Keratinocyte (primary cell): ENCODE measurements at regions not wholly inside any gene's neighbourhood (a gene's known extent, or its start where the extent isn't known, plus 50 kb on each side); places are given as distances from the start of the nearest gene placed in this dataset.

Experiments
- DNase-seq: peaks from one replicate; pipeline ENCODE4 v3.0.0-alpha.2; 2011; ENCODE audit warnings: low read depth, missing footprints, low spot score
- FAIRE-seq: peaks from 2 replicates; lab custom pipeline; 2011; peaks lifted over from hg19 to GRCh38; lab: Jason Lieb, UNC
- H2AFZ ChIP-seq: 2 replicates; pipeline ENCODE4 v1.6.0; 2012; ENCODE audit warnings: low read length, control low read depth, inconsistent platforms; ENCODE audit not compliant: control insufficient read depth
- H3K27ac ChIP-seq: 2 replicates; pipeline ENCODE4 v1.5.1; 2011; ENCODE audit warnings: low read length; ENCODE audit not compliant: control insufficient read depth, insufficient read depth
- H3K27me3 ChIP-seq: 3 replicates; pipeline ENCODE4 v1.6.0; 2011; ENCODE audit warnings: low read length; ENCODE audit not compliant: control insufficient read depth, insufficient read depth; ENCODE audit errors: extremely low read depth
- H3K36me3 ChIP-seq, 2 experiments: 2 replicates in 1 of 2; 3 replicates in 1 of 2; pipeline ENCODE4 v1.5.1; 2011; ENCODE audit warnings: low read length in 2 of 2, mild to moderate bottlenecking in 1 of 2; ENCODE audit not compliant: control insufficient read depth in 2 of 2, insufficient read depth in 2 of 2; ENCODE audit errors: extremely low read depth in 1 of 2
- H3K4me1 ChIP-seq: 3 replicates; pipeline ENCODE4 v1.5.1; 2011; ENCODE audit warnings: low read length; ENCODE audit not compliant: control insufficient read depth, insufficient read depth; ENCODE audit errors: extremely low read depth
- H3K4me2 ChIP-seq: 3 replicates; pipeline ENCODE4 v1.6.0; 2011; ENCODE audit warnings: low read depth, low read length; ENCODE audit not compliant: control insufficient read depth, insufficient read depth; ENCODE audit errors: extremely low read depth
- H3K4me3 ChIP-seq, 3 experiments: fragments of 200-600 bp in 1 of 3; sonication (generic) in 1 of 3; 2 replicates in 2 of 3; 3 replicates in 1 of 3; pipeline ENCODE4 v1.5.1; 2011 to 2016; ENCODE audit warnings: low read length in 3 of 3, mild to moderate bottlenecking in 3 of 3, control low read depth in 2 of 3, inconsistent platforms in 1 of 3, low read depth in 1 of 3, mixed read lengths in 1 of 3, mixed run types in 1 of 3, moderate library complexity in 1 of 3; ENCODE audit not compliant: control insufficient read depth in 2 of 3, insufficient read depth in 2 of 3; ENCODE audit errors: extremely low read depth in 1 of 3
- H3K79me2 ChIP-seq: 2 replicates; pipeline ENCODE4 v1.6.0; 2012; ENCODE audit warnings: low read length; ENCODE audit not compliant: control insufficient read depth, insufficient read depth
- H3K9ac ChIP-seq: 3 replicates; pipeline ENCODE4 v1.6.0; 2011; ENCODE audit warnings: low read length; ENCODE audit not compliant: control insufficient read depth, insufficient read depth; ENCODE audit errors: extremely low read depth
- H3K9me1 ChIP-seq: 3 replicates; pipeline ENCODE4 v1.6.0; 2011; ENCODE audit warnings: low read length; ENCODE audit not compliant: control insufficient read depth, insufficient read depth; ENCODE audit errors: extremely low read depth
- H3K9me3 ChIP-seq: 2 replicates; pipeline ENCODE4 v1.5.1; 2012; ENCODE audit warnings: low read depth, low read length; ENCODE audit not compliant: control insufficient read depth
- H4K20me1 ChIP-seq: 3 replicates; pipeline ENCODE4 v1.6.0; 2011; ENCODE audit warnings: low read length; ENCODE audit not compliant: control insufficient read depth, insufficient read depth; ENCODE audit errors: extremely low read depth
- EZH2 ChIP-seq: IDR thresholded peaks from one replicate; pipeline ENCODE4 v1.6.1; 2012; ENCODE audit warnings: inconsistent platforms, mild to moderate bottlenecking, low read length, moderate library complexity
- dilution Hi-C: fragments of 300-500 bp; cut with MboI; formaldehyde crosslinking; loops from one replicate; pipeline ENCODE4 v1.7.0; 2020; ENCODE audit warnings: low sequenced_read_pairs; ENCODE audit not compliant: extremely low pct_ligation_motif_present
- TF ChIP-seq, protein P1 (sequence below), 3 experiments: IDR thresholded peaks in 1 of 3; conservative IDR thresholded peaks in 1 of 3; optimal IDR thresholded peaks in 1 of 3; 2 replicates in 2 of 3; 3 replicates in 1 of 3; pipeline versions ENCODE3 to v1.5.1; 2011; ENCODE audit warnings: low read length in 3 of 3, mild to moderate bottlenecking in 3 of 3, moderate library complexity in 2 of 3, control low read depth in 1 of 3, inconsistent platforms in 1 of 3; ENCODE audit not compliant: insufficient read depth in 2 of 3; ENCODE audit errors: extremely low read depth in 1 of 3

DNA sequence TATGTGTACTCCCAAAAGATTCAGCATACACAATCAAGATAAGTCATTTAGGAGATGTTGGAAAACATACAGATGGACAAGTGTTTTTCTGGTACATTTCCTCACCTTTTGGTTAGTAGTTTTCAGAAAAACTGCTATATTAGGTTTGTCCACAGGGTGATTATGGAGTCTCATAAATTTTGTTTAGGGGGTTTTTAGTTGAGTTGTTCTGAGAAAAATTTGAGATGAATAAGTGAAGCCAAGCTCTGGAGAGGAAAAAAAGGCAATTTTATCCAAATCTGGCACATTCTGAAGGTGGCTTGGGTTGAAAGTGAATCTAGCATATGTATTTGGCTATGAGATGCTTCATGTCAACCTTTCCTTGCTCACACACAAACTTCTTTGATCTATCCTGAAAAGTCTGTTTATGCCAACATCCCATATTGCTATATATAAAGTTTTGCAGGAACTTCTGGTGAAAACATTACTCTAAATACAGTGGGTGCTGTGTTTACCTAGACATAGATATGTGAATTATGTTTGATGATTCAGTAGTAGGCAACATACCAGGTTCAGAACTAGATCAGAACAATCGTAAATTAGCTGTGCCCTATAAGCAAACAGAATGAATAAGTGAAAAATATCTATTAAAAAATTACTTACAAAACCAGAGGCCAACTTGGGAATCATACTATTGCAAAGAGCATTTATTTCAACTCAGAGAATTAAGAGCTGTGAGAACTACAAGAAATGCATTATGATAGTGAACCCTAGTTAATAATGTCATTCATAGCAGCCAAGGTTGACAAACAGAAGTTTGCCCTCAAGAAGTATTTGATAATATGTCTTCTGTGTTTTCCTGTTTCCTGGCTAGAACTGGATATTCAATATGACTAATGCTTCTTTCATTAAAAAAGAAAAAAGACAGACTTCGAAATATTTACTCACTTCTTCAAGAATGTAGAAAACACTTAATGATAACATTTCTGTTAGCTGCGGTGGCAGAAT lies 552.0 kb downstream of the IRS1 start:
- H3K9me3 ChIP-seq = no peaks in the 10 kb centered on the region
- no peak overlapping the region for H3K9ac ChIP-seq
- no peaks in the 10 kb centered on the region for H3K36me3 ChIP-seq
- TF ChIP-seq EZH2 = no peak
- TF ChIP-seq, protein P1, sequence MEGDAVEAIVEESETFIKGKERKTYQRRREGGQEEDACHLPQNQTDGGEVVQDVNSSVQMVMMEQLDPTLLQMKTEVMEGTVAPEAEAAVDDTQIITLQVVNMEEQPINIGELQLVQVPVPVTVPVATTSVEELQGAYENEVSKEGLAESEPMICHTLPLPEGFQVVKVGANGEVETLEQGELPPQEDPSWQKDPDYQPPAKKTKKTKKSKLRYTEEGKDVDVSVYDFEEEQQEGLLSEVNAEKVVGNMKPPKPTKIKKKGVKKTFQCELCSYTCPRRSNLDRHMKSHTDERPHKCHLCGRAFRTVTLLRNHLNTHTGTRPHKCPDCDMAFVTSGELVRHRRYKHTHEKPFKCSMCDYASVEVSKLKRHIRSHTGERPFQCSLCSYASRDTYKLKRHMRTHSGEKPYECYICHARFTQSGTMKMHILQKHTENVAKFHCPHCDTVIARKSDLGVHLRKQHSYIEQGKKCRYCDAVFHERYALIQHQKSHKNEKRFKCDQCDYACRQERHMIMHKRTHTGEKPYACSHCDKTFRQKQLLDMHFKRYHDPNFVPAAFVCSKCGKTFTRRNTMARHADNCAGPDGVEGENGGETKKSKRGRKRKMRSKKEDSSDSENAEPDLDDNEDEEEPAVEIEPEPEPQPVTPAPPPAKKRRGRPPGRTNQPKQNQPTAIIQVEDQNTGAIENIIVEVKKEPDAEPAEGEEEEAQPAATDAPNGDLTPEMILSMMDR (optimal IDR thresholded peaks at IDR 0.05 in 1 of 3, IDR thresholded peaks at IDR 0.05 in 1 of 3, conservative IDR thresholded peaks at IDR 0.05 in 1 of 3; ENCODE audit: extremely low read depth in 1 of 3, insufficient read depth in 2 of 3, low read length in 3 of 3) = no peak
- H3K4me1 ChIP-seq = peaks cover 8% of the 10 kb centered on the region
- FAIRE-seq (peak; percentile 59), DNase-seq (no peak)
- H3K4me2 ChIP-seq = peak overlapping the region; percentile 27
- H4K20me1 ChIP-seq = no peaks in the 10 kb centered on the region
- H2AFZ ChIP-seq = peak overlapping the region; percentile 14
- H3K4me3 ChIP-seq = peak overlapping the region in 1 of 3 experiments; percentile 11
- no peaks in the 10 kb centered on the region for H3K27me3 ChIP-seq
- no peak overlapping the region for H3K27ac ChIP-seq
- H3K9me1 ChIP-seq = no peaks in the 10 kb centered on the region
- dilution Hi-C loops = no loop called here
- no peaks in the 10 kb centered on the region for H3K79me2 ChIP-seq

DNA sequence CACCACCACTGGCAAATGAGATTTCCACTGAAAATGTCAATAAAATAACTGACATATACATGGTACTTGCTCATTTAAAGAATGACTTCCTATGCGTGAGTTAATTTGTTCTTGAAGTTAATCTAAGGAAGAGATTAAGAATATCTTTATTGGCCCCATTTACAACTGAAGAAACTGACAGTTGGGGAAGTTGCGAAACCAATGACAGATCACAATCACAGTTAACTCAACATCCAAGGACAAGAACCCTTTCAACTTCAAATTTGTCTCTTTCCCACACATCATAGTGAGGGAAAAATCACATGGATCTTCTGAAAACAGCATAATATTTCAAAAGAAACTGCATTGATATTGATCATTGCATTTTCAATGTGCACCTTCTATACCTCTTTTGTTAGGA lies 565.4 kb downstream of the IRS1 start:
- H3K79me2 ChIP-seq = no peaks in the 10 kb centered on the region
- H3K9me1 ChIP-seq = no peaks in the 10 kb centered on the region
- no peak overlapping the region for H3K4me3 ChIP-seq
- H2AFZ ChIP-seq = no peak overlapping the region
- no peak for TF ChIP-seq EZH2
- TF ChIP-seq, protein P1 (optimal IDR thresholded peaks at IDR 0.05 in 1 of 3, IDR thresholded peaks at IDR 0.05 in 1 of 3, conservative IDR thresholded peaks at IDR 0.05 in 1 of 3; ENCODE audit: extremely low read depth in 1 of 3, insufficient read depth in 2 of 3, low read length in 3 of 3) = no peak
- no peak overlapping the region for H3K27ac ChIP-seq
- DNase-seq (no peak), FAIRE-seq (no peak)
- dilution Hi-C loops = no loop called here
- no peaks in the 10 kb centered on the region for H3K9me3 ChIP-seq
- H3K4me1 ChIP-seq = no peaks in the 10 kb centered on the region
- no peaks in the 10 kb centered on the region for H3K36me3 ChIP-seq
- no peaks in the 10 kb centered on the region for H4K20me1 ChIP-seq
- H3K27me3 ChIP-seq = no peaks in the 10 kb centered on the region
- H3K4me2 ChIP-seq = no peak overlapping the region
- no peak overlapping the region for H3K9ac ChIP-seq
